HG03571 (cell line): ENCODE measurements at regions not wholly inside any gene's neighbourhood (a gene's known extent, or its start where the extent isn't known, plus 50 kb on each side); places are given as distances from the start of the nearest gene placed in this dataset.
"Not testable (repeated sequence)": the region's sequence is repeated elsewhere in the genome, so short reads cannot be mapped to it uniquely, and the experiment has no call there.

Experiments
- ATAC-seq: cut with Tn5 transposase; IDR thresholded peaks from one replicate; pipeline ENCODE4 v1.9.1; 2021; ENCODE audit not compliant: unreplicated experiment

GRCh38 chr4:154982187-154983047 is 201.3 kb downstream of the RBM46 start:
- peak; percentile 44 for ATAC-seq

- no peak for ATAC-seq
Measured at GRCh38 chr4:154983714-154984113, 202.6 kb downstream of the RBM46 start.

DNA sequence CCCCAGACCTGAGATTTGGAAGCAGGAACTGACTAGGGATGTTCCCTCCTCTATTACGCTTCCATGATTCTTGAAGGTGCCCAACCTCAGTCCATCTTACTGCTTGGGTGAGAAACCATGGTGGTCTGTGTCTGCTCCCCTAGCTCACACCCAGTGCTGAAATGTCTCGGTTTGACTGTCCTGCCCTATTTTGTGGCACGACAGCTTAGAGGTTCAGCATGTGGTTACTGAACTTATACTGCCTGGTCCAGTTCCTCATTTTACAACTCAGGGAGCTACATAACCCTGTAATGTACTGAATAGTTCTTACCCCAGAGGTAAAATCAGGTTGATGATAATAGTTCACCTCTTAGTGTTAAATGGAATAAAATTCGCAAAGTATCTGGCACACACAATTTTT is 203.1 kb downstream of the RBM46 start:
- peak; percentile 82 for ATAC-seq

DNA sequence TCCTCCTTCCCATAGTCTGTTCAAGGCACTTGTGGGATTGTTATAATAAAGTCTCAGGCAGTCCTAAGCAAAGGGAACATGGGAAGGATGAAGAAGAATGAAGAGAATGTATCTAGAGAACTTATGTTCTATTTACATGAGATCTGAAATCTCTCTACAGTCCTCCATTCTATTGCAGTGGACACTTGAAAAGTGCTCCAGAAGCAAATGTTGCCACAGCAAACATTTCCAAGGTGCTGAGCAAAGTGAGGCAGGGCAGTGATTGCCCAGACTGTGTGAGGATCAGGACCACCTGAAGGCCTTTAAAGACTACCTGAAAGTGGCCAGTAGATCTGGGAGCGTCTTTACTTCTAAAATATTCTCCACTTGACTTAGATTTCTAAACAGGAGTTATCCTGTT is 203.5 kb downstream of the RBM46 start:
- ATAC-seq: no peak

DNA sequence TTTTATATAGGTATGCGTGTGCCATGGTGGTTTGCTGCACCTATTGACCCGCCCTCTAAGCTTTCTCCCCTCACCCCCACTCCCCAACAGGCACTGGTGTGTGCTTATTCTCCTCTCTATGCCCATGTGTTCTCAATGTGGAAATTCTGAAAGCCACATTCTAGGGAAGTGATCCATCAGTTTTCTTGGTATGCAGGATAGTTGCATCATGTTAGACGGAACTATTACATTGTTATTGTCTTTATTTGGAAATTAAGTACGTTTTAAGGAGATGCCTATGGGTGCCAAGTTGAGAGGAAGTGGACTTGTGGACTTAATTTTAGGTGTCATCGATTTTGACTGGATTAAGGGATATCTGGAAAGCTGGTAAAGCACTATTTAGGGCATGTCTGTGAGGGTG is 204.6 kb downstream of the RBM46 start:
- no peak for ATAC-seq

DNA sequence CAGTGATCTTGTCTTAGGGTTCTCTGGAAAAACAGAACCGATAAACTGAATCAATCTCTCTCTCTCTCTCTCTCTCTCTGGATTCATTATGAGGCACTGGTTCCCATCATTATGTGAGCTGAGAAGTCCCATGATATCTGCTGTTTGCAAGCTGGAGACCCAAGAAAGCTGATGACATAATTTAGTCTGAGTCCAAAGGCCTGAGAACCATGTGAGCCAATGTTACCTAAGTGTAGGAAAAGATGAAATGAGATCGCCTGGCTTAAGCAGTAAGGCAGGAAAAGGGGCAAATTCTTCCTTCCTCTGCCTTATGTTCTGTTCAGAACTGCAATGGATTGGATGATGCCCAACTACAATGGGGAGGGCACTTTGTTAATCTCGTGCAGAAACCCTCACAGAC is 207.4 kb downstream of the RBM46 start:
- ATAC-seq: no peak

DNA sequence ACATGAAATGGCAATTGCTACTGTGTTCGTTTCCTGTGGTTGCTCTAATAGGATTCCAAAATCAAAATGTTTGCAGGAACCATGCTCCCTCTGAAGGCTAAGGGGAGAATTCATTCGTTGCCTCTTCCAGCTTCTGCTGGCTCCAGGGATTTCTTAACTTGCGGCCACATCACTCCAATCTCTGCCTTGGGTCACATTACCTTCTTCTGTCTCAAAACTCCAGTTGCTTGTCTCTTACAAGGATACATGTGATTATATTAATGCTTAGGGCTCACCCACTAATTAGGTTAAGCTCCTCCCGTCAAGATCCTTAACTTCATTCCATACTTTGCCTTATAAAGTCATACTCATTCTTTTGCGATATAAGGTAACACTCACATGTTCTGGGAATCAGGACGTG is 208.4 kb downstream of the RBM46 start:
- no peak for ATAC-seq

DNA sequence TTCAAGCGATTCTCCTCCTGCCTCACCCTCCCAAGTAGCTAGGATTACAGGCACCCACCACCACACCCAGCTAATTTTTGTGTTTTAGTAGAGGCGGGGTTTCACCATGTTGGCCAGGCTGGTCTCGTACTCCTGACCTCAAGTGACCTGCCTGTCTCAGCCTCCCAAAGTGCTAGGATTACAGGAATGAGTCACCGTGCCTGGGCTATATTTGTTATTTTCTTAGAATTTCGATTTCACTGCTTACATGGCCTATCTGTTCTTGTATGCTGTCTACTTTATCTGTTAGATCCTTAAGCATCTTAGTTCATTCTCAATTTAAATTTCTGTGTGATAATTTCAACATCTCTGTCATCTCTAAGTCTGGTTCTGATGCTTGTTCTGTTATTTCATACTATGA is 210.6 kb upstream of the NPY2R start:
- not testable (repeated sequence) for ATAC-seq

- ATAC-seq: no peak
Measured at GRCh38 chr4:154998284-154998683, 210.2 kb upstream of the NPY2R start.

DNA sequence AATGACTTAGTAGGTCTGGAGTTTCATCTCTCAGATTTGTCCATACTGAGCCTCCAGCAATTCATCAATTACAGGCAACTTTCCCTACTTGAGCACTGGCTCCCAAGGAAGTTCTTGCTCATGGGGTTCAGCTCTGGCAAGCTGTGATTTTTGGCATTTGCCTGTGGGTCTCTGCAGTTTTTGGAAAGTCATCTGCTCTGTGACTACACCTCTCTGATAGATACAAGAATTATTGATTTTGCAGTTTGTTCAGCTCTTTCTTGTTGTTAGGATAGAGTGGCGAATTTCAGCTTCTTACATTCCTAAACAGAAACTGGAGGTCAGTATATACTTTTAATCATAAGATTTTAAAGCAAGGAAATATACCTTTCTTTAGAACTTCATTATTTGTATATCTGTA is 209.7 kb upstream of the NPY2R start:
- no peak for ATAC-seq

DNA sequence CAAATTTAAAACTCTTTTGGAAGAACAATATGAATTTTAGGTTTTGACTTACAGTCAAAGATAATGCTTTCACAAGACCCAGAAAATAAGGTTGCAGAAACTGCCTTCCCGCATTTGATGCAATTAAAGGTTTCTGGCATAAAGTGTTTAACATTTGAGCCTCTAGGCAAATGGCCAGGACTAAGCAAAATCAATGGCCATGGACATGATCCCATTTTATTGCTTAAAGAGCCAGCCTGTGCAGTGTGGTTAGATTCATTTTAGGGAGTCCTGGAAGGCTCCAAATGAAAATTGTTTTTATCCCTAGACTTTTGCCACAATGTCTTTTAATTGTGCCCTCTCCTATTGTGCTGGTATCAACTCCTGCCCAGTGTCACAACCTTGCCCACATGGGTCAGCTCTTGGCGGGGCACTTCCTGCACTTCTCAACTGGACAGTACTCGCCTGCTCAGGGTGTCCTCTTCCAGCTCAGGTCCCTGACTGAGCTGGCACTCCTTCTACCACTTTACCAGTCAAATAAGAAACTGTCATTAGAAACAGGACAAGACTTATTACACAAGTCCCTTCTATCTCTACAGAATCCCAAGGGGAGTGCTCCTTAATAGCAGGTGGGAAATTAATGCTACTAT is 208.4 kb upstream of the NPY2R start:
- no peak for ATAC-seq

DNA sequence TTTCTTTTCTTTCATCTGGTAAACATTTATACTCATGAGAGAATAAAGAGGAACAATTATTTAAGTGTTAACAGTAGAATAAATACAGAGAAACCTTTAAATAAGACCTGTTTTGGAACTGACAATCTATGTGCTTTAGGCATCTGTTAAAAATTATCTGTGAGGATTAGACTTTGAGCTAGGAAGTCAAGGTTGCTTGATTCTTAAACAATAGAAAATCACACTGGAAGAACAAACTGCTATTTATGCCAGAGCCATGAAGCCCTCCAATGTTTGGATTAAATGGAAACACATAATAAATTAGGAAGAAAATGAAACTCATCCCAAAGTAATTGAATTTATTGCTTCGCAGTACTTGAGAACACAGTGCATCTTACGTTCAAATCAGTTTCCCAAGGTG is 207.2 kb upstream of the NPY2R start:
- no peak for ATAC-seq

DNA sequence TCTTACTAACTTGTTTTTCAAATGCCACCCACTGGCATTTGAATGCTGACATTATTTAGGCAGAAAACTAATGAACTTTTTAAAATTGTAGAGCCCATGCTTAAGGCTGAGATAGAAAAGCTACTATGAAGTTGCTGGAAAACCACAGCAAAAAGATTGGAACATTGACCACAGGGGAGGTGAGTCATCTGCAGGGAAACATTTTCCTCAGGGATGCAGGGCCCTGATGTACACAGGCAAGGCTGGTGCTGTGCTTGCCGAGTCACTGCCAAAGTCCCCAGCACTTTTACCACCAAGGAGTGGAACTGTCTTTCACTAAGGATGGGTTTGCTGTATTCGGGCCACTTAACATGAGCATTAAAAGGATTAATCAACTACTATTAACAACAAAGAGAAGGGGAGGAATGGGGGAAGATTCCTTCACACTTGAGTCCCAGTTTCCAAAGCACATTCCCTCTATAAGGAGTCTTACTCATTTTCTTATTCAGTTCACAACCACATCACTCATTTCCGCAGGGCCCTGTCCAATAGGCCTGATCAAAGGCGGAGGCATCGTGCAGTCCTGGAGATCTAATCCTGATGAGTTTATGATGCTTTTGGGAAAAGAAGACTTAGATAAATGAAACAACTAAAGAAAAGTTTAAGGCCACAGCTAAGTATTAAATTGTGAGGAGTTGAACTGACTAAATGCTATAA is 202.9 kb upstream of the NPY2R start:
- no peak for ATAC-seq

DNA sequence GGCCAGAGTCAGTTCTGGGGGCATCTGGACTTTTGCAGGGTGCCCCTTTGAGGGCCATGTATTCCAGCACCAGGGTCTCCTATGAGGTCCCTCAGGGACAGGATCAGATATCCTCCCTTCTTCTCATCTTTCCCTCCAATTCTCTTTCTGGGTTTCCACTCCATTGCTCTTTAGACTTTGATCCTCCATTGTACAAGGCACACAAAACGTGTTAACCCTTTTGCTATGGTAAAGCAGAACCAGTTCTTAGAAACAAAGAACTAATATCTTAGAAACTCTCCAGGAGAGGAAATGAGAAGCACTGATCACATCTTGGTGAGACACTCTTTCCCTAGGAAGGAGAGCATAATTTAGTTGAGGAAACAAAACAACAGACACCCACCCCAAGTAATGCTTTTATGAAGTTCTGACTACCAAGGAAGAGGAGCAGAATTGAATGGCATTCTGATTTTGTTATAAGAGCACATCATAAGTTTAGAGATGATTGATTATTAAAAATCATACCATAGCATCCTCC is 200.7 kb upstream of the NPY2R start:
- no peak for ATAC-seq

DNA sequence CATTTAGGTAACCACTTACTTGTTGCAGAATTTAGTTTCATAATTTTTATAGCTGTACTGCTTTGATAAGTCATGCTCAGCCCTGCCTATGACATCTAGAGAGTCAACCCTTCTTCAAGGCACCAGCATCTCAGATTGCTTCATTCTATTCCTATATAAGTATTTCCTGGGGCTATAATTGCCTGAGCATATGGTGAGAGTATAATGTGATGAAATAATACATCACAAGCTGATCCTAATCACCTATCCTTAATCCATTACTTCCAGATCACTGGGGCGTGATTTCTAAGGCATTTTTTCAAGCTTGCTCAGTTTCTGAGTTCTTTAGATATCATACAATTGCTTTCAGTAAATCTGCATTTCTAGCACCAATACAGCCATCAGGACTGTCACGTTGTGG is 200.0 kb upstream of the NPY2R start:
- no peak for ATAC-seq

DNA sequence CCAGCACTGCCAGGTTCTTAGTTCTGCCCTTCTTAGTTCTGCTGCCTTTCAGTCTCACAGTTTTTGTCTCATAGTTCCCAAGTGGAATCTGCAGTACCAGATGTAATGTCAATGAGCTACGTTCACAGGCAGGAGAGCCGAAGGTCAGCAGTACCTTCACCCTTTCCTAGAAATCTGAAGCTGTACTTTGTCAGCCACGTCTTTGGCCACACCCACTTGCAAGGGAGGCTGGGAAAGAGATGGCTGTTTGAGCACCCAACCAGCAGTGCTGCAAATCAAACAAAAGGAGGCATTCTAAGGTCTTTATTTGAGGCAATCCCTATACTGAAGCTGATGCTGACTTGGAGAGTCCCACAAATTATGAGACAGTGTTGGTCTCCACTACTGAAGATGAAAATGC is 199.1 kb upstream of the NPY2R start:
- no peak for ATAC-seq

DNA sequence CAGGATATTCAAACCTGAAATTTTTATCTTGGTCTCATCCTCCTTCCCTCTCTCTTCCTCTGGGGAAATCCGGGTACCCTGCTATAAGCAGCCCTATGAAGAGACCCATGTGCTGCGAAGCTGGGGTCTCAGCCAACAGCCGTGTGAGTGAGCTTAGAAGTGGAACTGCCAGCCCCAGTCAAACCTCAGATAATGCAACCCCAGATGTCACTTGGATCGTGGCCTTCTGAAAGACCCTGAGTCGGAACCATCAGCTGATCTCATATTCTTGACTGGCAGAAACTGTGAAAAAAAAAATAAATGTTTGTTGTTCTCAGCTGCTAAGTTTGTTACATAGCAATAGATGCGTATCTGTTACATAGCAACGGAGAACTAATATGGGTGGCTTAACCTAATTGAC is 198.1 kb upstream of the NPY2R start:
- no peak for ATAC-seq

GRCh38 chr4:155011163-155011780 is 197.2 kb upstream of the NPY2R start:
- no peak for ATAC-seq

GRCh38 chr4:155012469-155012868 is 196.0 kb upstream of the NPY2R start:
- ATAC-seq: no peak

DNA sequence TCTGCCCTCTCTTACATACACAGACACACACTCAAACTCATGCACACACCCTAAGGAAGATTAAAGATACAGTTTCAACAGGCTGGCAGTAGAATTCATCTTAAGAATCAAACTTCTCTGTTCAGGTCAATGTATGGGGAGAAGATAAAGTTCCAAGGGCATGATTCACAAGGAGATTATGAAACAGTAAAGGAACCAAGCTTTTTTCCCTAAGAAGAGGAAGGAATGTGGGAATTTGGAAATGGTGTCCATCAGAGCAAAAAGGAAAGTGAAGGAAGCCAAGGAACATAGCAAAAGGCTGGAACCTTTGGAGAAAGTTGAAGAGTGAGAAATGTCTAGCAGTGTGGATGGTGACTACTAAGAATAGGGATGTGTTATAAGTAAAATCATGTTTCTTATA is 191.0 kb upstream of the NPY2R start:
- no peak for ATAC-seq

DNA sequence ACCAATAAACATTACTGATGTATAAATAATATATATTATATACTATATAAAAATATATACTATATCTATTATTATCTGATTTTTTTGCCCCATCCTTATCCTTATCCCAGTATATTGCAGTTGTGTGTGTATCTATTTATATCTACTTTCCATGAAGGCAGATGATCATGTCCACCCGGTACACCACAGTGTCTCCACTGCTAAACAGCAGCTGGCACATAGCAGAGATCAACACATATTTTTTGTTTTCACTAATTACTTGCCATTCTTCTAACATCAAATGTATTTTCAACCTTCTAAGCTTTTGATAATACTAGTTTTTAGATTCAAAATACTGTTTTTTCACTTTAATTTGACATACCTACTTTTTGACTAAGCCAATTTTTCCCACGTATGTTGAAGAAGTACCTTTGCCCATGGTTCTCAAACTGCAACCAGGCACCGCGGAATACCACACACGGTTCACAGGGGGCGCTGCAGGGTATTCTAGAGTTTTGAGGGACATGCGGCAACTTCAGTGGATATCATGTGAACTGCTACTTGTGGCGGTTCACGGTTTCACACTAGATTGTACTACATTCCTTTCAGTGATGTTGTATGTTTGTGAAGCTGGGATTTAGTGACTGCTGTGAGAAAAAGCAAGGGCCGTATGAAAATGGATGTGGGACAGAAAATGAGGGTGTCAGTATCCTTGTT is 182.5 kb upstream of the NPY2R start:
- ATAC-seq: peak; percentile 81
